Activated naive CD8-positive, alpha-beta T cell treated with anti-CD3 and anti-CD28 coated beads for 36 hours (primary cell): ENCODE measurements at regions not wholly inside any gene's neighbourhood (a gene's known extent, or its start where the extent isn't known, plus 50 kb on each side); places are given as distances from the start of the nearest gene placed in this dataset.
"Not testable (repeated sequence)": the region's sequence is repeated elsewhere in the genome, so short reads cannot be mapped to it uniquely, and the experiment has no call there.

Experiments used
- DNase-seq: peaks from one replicate; pipeline ENCODE4 v3.0.0; 2021
- H3K27ac Mint-ChIP-seq: one replicate; pipeline ENCODE4 v1.8.0; 2022; ENCODE audit warnings: mild to moderate bottlenecking, moderate library complexity, mixed read lengths
- H3K27me3 Mint-ChIP-seq: one replicate; pipeline ENCODE4 v1.8.0; 2022; ENCODE audit warnings: mild to moderate bottlenecking, mixed read lengths
- H3K36me3 Mint-ChIP-seq: one replicate; pipeline ENCODE4 v1.8.0; 2021; ENCODE audit warnings: mild to moderate bottlenecking, mixed read lengths
- H3K4me1 Mint-ChIP-seq: one replicate; pipeline ENCODE4 v1.8.0; 2021; ENCODE audit warnings: mixed read lengths
- H3K4me3 Mint-ChIP-seq: one replicate; pipeline ENCODE4 v1.8.0; 2022; ENCODE audit warnings: mild to moderate bottlenecking, moderate library complexity, mixed read lengths
- H3K9me3 Mint-ChIP-seq: one replicate; pipeline ENCODE4 v1.8.0; 2022; ENCODE audit warnings: mixed read lengths

GRCh38 chr3:106836906-106837305 lies 540.3 kb upstream of the CCDC54 start:
- Mint-ChIP-seq H3K27ac (no peak overlapping the region), H3K4me1 (no peaks in the 10 kb centered on the region), H3K27me3 (peaks cover 3% of the 10 kb centered on the region), H3K4me3 (no peak overlapping the region), H3K36me3 (no peaks in the 10 kb centered on the region), H3K9me3 (peaks cover 8% of the 10 kb centered on the region)
- no peak for DNase-seq

DNA sequence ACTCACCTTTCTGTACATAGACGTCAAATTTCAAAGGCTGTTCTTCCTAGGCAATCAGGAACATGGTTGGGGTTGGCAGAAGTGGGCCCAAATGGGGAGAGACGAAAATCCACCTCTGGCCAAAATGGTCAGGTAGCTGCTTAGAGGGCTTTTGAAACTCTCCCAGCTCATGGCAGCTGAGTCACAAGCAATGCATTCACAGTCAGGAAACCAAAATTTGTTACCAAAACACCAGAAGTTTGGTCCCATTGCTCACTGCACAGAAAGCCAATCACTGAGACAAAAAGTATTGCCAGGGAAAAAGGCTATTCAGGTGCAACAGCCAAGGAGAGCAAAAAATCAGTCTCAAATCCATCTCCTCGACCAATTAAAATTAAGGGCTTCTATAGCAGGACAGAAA lies 539.6 kb upstream of the CCDC54 start:
- DNase-seq, result no peak
- Mint-ChIP-seq H3K27me3 (peaks cover 3% of the 10 kb centered on the region), H3K36me3 (no peaks in the 10 kb centered on the region), H3K9me3 (peaks cover 2% of the 10 kb centered on the region), H3K4me1 (no peaks in the 10 kb centered on the region), H3K27ac (no peak overlapping the region), H3K4me3 (no peak overlapping the region)

- Mint-ChIP-seq H3K9me3 (no peaks in the 10 kb centered on the region), H3K27me3 (peaks cover 3% of the 10 kb centered on the region), H3K27ac (no peak overlapping the region), H3K36me3 (no peaks in the 10 kb centered on the region), H3K4me1 (no peaks in the 10 kb centered on the region), H3K4me3 (no peak overlapping the region)
- no peak for DNase-seq
These were observed 537.5 kb upstream of the CCDC54 start for GRCh38 chr3:106839576-106840280.

DNA sequence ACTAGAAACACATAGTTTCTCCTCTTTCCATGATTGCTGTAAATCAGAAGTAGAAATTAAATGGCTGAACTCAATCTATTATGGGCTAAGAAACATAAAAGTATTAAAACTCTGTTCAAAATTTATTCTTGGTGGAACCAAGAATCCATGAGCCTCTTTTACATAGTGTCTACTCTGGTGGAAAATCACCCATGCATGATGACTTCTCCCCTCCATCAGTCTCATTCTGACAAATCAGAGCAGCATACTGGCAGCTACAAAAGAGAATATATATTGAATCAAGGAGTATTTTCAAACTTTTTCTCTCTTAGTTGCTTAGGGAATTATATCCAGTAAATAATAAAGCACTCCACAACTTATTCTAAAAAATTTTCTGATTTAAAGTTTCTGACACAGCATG lies 536.9 kb upstream of the CCDC54 start:
- Mint-ChIP-seq H3K36me3 (no peaks in the 10 kb centered on the region), H3K4me3 (no peak overlapping the region), H3K9me3 (no peaks in the 10 kb centered on the region), H3K27ac (no peak overlapping the region), H3K4me1 (no peaks in the 10 kb centered on the region), H3K27me3 (peaks cover 3% of the 10 kb centered on the region)
- DNase-seq, result no peak

- H3K27me3 Mint-ChIP-seq, result peaks cover 3% of the 10 kb centered on the region
- no peak overlapping the region for H3K27ac Mint-ChIP-seq
- H3K36me3 Mint-ChIP-seq, result no peaks in the 10 kb centered on the region
- DNase-seq, result no peak
- H3K9me3 Mint-ChIP-seq, result no peaks in the 10 kb centered on the region
- no peak overlapping the region for H3K4me3 Mint-ChIP-seq
- no peaks in the 10 kb centered on the region for H3K4me1 Mint-ChIP-seq
These were observed 535.1 kb upstream of the CCDC54 start for GRCh38 chr3:106842151-106842550.

- Mint-ChIP-seq H3K27ac (no peak overlapping the region), H3K4me1 (no peaks in the 10 kb centered on the region), H3K36me3 (no peaks in the 10 kb centered on the region), H3K9me3 (no peaks in the 10 kb centered on the region), H3K27me3 (peaks cover 3% of the 10 kb centered on the region), H3K4me3 (no peak overlapping the region)
- DNase-seq, result no peak
These were observed 532.6 kb upstream of the CCDC54 start for GRCh38 chr3:106844638-106845037.

DNA sequence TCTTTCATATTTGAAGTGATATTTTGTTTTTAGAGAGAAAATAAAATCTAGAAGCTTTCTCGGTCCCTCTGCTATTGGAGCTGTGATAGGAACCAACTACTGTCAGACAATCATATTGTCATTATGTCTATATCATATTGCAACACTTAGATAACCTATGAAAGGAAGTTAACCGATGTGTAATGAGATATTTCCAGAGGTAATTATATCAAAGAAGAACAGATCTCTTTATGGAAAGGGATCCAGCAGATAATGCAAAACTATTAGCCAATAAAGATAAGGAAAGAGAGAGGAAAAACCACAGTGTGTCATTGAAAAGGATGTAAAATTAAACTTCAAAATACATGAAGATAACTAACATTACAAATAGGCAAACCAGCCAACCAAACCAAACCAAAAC lies 529.1 kb upstream of the CCDC54 start:
- H3K9me3 Mint-ChIP-seq, result no peaks in the 10 kb centered on the region
- DNase-seq, result no peak
- no peak overlapping the region for H3K4me3 Mint-ChIP-seq
- H3K27me3 Mint-ChIP-seq, result no peaks in the 10 kb centered on the region
- no peaks in the 10 kb centered on the region for H3K4me1 Mint-ChIP-seq
- no peak overlapping the region for H3K27ac Mint-ChIP-seq
- no peaks in the 10 kb centered on the region for H3K36me3 Mint-ChIP-seq

- no peak for DNase-seq
- no peaks in the 10 kb centered on the region for H3K36me3 Mint-ChIP-seq
- H3K4me1 Mint-ChIP-seq, result no peaks in the 10 kb centered on the region
- H3K4me3 Mint-ChIP-seq, result no peak overlapping the region
- no peak overlapping the region for H3K27ac Mint-ChIP-seq
- H3K9me3 Mint-ChIP-seq, result peaks cover 2% of the 10 kb centered on the region
- no peaks in the 10 kb centered on the region for H3K27me3 Mint-ChIP-seq
These were observed 526.8 kb upstream of the CCDC54 start for GRCh38 chr3:106850437-106850836.

DNA sequence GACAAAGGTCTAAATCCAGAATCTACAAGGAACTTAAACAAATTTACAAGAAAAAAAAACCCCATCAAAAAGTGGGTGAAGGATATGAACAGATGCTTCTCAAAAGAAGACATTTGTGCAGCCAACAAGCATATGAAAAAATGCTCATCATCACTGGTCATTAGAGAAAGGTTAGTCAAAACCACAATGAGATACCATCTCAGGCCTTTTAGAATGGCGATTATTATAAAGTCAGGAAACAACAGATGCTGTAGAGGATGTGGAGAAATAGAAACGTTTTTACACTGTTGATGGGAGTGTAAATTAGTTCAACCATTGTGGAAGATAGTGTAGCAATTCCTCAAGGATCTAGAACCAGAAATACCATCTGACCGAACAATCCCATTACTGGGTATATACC lies 518.9 kb upstream of the CCDC54 start:
- H3K27ac Mint-ChIP-seq, H3K9me3 Mint-ChIP-seq, DNase-seq, H3K27me3 Mint-ChIP-seq, H3K4me1 Mint-ChIP-seq, H3K4me3 Mint-ChIP-seq, H3K36me3 Mint-ChIP-seq: not testable (repeated sequence)

DNA sequence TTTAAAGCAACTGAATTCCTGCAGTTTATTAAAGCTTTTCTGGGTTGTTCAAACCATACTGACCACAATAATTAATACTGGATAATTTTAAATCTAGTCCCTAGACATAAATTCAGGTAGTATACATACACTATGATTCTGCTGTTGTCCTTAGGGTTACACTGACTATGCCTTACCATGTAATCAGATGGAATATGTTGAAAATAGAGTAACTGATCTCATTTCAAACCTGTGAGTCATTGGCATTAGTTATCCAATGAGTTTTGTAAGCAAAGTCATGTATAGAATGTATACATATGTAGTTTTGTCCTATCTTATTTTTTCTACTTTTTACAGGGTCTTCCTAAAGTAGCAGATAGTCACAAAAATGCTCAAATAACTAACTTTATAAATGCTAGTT lies 517.1 kb upstream of the CCDC54 start:
- no peak overlapping the region for H3K4me3 Mint-ChIP-seq
- peaks cover 4% of the 10 kb centered on the region for H3K9me3 Mint-ChIP-seq
- H3K27me3 Mint-ChIP-seq, result peaks cover 2% of the 10 kb centered on the region
- H3K4me1 Mint-ChIP-seq, result no peaks in the 10 kb centered on the region
- no peak overlapping the region for H3K27ac Mint-ChIP-seq
- no peak for DNase-seq
- H3K36me3 Mint-ChIP-seq, result no peaks in the 10 kb centered on the region

- Mint-ChIP-seq H3K4me1 (no peaks in the 10 kb centered on the region), H3K27me3 (peaks cover 2% of the 10 kb centered on the region), H3K9me3 (peaks cover 4% of the 10 kb centered on the region), H3K36me3 (no peaks in the 10 kb centered on the region), H3K27ac (no peak overlapping the region), H3K4me3 (no peak overlapping the region)
- DNase-seq, result no peak
These were observed 515.2 kb upstream of the CCDC54 start for GRCh38 chr3:106862067-106862466.

- no peak for DNase-seq
- Mint-ChIP-seq H3K4me3 (no peak overlapping the region), H3K27me3 (peaks cover 3% of the 10 kb centered on the region), H3K36me3 (no peaks in the 10 kb centered on the region), H3K27ac (no peak overlapping the region), H3K9me3 (no peaks in the 10 kb centered on the region), H3K4me1 (no peaks in the 10 kb centered on the region)
These were observed 499.6 kb upstream of the CCDC54 start for GRCh38 chr3:106877627-106878026.

DNA sequence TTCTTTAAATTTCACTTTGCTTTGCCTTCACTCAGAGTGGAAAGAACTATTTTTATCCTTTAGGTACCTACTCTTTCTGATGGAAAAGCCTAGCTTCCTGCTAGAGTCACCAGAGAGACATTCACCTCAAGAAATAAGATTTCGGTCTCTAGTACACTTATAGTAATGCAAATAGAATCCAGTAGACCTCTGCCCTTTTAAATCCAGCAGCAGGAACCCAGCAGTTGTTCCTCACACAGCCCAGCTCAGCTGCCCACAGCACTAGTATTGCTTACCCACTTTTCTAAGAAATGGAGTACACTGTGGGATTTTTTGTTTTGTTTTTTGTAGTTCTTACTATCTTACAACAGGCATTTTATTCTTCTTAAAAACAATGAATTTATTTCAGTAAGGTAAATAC lies 497.0 kb upstream of the CCDC54 start:
- H3K4me1 Mint-ChIP-seq, result no peaks in the 10 kb centered on the region
- no peak overlapping the region for H3K4me3 Mint-ChIP-seq
- no peak overlapping the region for H3K27ac Mint-ChIP-seq
- DNase-seq, result no peak
- no peaks in the 10 kb centered on the region for H3K36me3 Mint-ChIP-seq
- no peaks in the 10 kb centered on the region for H3K9me3 Mint-ChIP-seq
- no peaks in the 10 kb centered on the region for H3K27me3 Mint-ChIP-seq

DNA sequence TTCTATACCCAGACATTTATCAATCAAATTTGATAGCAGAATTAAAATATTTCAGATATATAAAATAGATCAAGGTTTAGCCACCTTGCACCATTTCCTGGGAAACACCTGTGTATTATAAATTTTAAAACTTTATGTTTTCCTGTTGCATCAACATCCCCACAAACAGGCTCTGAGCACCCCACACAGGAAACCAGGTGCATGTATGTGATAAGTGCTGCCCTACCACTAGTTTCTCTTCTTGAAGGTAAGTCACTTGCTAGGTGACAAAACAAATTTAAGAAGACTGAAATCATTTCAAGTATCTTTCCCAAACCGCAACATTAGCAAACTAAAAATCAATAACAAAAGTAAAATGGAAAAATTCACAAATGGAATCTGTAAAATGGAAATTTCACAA lies 496.1 kb upstream of the CCDC54 start:
- no peak for DNase-seq
- H3K27me3 Mint-ChIP-seq, result no peaks in the 10 kb centered on the region
- no peaks in the 10 kb centered on the region for H3K36me3 Mint-ChIP-seq
- H3K4me3 Mint-ChIP-seq, result no peak overlapping the region
- peaks cover 4% of the 10 kb centered on the region for H3K9me3 Mint-ChIP-seq
- H3K4me1 Mint-ChIP-seq, result no peaks in the 10 kb centered on the region
- no peak overlapping the region for H3K27ac Mint-ChIP-seq

DNA sequence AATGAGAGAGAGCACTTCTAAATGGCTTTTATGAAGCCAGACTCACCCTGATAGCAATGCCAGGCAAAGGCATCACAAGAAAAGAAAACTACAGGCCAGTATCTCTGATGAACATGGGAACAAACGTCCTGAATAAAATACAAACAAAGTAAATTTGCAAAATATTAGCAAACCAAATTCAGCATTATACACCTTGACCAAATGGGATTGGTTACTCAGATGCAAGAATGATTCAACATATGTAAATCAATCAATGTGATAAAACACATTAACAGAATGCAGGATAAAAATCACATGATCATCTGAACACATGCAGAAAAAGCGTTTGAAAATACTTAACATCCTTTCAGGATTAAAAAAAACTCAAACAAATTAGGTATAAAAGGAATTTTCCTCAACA lies 494.9 kb upstream of the CCDC54 start:
- no peaks in the 10 kb centered on the region for H3K27me3 Mint-ChIP-seq
- H3K27ac Mint-ChIP-seq, result no peak overlapping the region
- H3K4me1 Mint-ChIP-seq, result no peaks in the 10 kb centered on the region
- no peak for DNase-seq
- no peak overlapping the region for H3K4me3 Mint-ChIP-seq
- H3K36me3 Mint-ChIP-seq, result no peaks in the 10 kb centered on the region
- peaks cover 4% of the 10 kb centered on the region for H3K9me3 Mint-ChIP-seq

- DNase-seq, result no peak
- Mint-ChIP-seq H3K4me3 (no peak overlapping the region), H3K9me3 (no peaks in the 10 kb centered on the region), H3K27me3 (peaks cover 3% of the 10 kb centered on the region), H3K36me3 (no peaks in the 10 kb centered on the region), H3K4me1 (no peaks in the 10 kb centered on the region), H3K27ac (no peak overlapping the region)
These were observed 471.2 kb upstream of the CCDC54 start for GRCh38 chr3:106906074-106906473.
